Myocyte (in vitro differentiated cells): ENCODE measurements at regions not wholly inside any gene's neighbourhood (a gene's known extent, or its start where the extent isn't known, plus 50 kb on each side); places are given as distances from the start of the nearest gene placed in this dataset.
"Not testable (repeated sequence)": the region's sequence is repeated elsewhere in the genome, so short reads cannot be mapped to it uniquely, and the experiment has no call there.

Experiments
- DNase-seq: peaks from one replicate; pipeline ENCODE4 v3.0.0-alpha.2; 2012; ENCODE audit warnings: low read depth

DNA sequence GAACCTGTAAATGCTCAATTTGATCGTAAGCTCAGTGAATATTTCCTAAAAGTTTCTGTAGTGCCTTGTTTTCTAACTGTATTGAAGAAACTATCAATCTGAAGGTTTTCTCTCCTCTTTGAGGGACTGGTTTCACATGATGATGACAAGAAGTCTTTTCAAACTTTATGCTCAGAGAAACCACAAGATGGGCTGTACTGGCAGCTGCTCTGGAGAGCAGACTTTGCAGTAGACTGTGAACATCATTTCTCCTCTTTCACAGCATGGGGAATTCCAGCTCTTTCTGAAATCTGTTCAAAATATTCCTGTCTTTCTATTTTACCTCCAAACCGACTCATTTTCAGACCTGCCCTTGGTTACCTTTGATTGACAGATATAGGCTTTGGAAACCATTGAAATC lies 194.4 kb downstream of the IZUMO3 start:
- no peak for DNase-seq

DNA sequence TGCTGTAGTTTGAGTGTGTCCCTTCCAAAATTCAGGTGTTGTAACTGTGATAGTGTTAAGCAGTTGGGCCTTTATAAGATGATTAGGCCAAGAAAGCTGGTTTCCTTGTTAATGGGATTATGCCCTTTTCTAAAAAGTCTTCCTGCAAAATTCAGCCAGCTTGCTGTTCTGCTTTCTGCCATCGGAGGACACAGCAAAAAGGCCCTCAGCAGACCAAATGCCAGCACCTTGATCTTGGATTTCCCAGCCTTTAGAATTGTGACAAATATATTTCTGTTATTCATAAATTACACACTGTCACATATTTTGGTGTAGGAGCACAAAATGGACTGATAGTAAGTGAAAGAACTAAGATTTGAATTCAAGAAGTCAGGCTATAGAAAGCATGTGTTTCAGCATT lies 203.2 kb downstream of the IZUMO3 start:
- DNase-seq, result no peak

GRCh38 chr9:24333629-24334028 lies 212.1 kb downstream of the IZUMO3 start:
- no peak for DNase-seq

DNA sequence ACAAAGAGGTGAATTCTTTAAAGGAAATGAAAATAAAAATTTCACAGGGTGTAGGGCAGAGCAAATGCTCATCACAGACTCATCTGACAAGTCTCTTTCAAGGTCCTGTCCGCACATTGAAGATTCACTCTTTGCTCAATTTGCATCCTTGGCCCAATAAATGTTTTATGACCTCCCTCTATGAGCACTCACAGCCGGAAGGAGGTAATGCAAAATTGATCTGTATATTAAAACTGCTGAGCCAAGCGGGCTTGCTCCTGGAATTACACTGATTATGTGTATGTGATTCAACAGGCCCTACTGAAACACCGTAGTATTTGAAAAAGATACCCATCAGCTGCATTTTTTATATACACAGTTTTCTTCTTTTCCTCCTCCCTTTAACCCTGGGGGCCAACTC lies 246.8 kb downstream of the IZUMO3 start:
- no peak for DNase-seq

GRCh38 chr9:24297931-24298330 lies 247.8 kb downstream of the IZUMO3 start:
- no peak for DNase-seq

DNA sequence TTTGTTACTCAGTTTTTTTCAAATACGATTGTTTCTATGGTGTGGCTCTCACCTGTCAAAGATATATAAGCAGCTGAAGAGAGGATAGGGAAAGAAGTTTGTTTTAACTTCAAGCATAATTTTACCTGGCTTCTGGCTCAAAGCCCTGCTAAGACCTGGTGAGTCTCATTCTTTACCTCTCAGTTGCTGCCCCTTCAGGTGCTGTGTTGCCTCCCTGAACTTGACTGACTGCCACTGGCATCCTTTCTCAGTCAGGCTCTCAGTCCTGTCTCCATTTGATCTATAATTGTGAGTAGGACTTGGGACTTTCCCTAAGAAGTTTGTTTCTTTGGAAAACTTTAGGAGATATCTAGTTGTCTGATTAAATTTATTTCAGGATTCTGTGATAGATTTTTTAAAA lies 249.6 kb downstream of the IZUMO3 start:
- no peak for DNase-seq

DNA sequence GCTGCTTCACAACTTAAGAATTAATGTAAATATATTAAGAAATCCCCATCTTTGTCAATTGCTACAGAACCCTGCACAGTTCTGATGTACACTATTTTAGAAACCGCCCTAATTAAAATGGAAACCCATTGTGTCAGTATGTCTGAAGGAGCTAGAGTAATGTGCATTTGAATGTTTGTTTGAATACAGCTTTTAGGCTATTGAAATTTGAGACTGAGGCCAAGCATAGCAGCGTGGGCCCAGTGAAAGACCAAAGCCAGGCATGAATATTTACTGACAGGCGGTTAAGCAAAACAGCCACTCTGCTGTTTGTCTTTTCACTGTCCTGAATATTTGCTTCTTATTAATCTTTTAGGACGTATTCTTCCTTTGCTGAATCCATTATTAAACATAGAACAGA lies 252.3 kb downstream of the IZUMO3 start:
- no peak for DNase-seq

DNA sequence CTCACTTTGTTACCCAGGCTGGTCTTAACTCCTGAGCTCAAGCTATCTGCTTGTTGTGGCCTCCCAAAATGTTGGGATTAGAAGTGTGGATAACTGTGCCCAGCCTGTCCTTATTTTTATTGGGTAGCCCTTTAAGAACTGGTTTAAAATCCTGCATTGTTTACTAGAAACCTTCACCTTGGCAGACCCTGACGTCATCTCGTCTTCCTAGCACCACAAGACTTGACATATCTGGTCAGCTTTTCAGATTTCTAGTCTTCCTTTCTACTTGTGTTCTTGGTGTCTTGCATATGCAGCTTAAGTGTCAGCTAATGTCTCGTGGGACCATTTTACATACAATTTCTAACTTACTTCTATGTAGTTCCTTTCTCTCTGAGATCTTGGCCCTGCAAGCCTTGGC lies 258.9 kb downstream of the IZUMO3 start:
- no peak for DNase-seq

GRCh38 chr9:24258626-24259025 lies 287.1 kb downstream of the IZUMO3 start:
- DNase-seq, result no peak

- peak; percentile 1 for DNase-seq
Observed at GRCh38 chr9:24257726-24258125, 288.0 kb downstream of the IZUMO3 start.

GRCh38 chr9:24245988-24246387 lies 299.7 kb downstream of the IZUMO3 start:
- DNase-seq, result peak; percentile 1

DNA sequence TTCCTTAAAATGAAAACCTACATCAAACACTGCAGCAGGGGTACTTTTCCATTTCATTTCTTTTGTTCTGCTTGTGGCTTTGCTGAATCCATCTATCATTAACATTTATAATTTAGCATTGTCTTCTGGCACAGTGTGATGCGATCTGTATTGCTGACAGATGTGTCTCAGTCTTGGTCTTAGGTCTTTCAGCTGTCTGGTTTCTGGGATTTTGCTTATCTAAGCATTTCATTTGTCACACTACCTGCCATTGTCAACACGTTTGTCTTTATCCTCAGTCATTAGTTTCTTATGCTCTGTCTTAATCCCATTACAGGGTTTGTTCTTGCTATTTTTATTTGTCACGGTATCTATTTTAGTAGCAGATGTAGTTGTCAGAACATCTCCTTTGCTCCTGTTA lies 303.1 kb downstream of the IZUMO3 start:
- DNase-seq, result no peak

GRCh38 chr9:24218656-24219055 lies 327.0 kb downstream of the IZUMO3 start:
- no peak for DNase-seq

DNA sequence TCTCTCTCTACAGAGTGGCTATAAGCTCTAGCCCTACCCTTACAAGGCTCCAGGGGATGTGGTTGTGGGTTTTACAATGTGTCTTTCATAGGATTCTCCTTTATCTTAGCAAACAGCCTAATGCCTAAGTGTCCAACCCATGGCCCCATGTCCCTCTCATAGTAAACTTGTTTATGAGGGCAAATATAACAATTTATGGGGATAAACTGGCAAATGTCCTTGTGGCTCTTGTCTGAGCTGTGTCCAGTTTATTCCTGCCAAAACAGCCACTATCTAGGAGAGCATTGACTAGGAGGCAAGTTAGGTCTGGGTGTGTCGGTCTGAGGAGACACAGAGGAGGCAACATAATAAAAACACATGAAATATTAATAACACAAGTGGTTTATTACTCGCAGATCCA lies 335.1 kb downstream of the IZUMO3 start:
- no peak for DNase-seq

- peak; percentile 53 for DNase-seq
Observed at GRCh38 chr9:24189986-24190385, 355.7 kb downstream of the IZUMO3 start.

DNA sequence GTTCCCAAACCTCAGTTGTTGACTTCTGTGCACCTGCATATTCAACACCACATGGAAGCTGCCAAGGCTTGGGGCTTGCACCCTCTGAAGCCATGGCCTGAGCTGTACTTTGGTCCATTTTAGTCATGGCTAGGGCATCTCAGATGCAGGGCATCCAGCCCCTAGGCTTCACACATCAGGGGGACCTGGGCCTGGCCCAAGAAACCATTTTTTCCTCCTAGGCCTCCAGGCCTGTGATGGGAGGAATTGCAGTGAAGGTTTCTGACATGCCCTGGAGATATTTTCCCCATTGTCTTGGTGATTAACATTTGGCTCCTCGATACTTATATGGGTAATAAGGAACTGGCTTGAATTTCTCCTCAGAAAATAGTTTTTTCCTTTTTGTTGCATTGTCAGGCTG lies 354.5 kb upstream of the ELAVL2 start:
- not testable (repeated sequence) for DNase-seq

DNA sequence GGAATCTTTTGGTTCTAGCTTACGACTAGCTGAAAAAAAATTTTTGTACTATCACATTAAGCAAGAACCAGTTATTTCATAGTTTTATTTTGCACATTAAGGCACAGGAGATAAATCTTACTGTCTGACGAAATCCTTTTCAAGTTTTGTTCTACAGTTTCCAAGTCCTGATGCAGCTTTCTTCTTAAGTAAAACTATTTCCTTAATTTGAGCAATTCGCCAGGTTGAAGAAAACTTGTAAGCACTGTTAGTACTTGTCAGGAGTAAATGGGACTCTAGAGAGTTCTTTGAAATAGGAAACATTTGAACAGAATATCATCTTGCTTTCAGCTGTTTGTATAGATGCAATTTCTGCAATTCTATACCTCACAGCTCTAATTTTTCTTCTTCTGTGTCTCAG lies 318.8 kb upstream of the ELAVL2 start:
- no peak for DNase-seq

- not testable (repeated sequence) for DNase-seq
Observed at GRCh38 chr9:24135072-24135471, 309.0 kb upstream of the ELAVL2 start.

GRCh38 chr9:24132244-24132643 lies 306.2 kb upstream of the ELAVL2 start:
- DNase-seq, result no peak

- no peak for DNase-seq
Observed at GRCh38 chr9:24127519-24127918, 301.5 kb upstream of the ELAVL2 start.

DNA sequence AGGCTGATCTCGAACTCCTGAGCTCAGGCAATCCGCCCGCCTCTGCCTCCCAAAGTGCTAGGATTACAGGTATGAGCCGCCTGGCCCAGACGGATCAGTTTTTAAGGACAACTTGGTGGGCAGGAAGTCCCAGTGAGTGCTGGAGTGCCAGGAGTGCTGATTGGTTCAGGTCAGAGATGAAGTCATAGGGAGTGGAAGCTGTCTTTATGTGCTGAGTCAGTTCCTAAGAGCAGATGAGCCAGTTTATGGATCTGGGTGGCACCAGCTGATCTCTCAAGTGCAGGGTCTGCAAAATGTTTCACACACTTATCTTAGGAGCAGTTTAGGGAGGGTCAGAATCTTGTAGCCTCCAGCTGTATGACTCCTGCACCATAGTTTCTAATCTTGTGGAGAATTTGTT lies 292.1 kb upstream of the ELAVL2 start:
- DNase-seq, result no peak

- DNase-seq, result peak; percentile 0
Observed at GRCh38 chr9:24096756-24097155, 270.7 kb upstream of the ELAVL2 start.

DNA sequence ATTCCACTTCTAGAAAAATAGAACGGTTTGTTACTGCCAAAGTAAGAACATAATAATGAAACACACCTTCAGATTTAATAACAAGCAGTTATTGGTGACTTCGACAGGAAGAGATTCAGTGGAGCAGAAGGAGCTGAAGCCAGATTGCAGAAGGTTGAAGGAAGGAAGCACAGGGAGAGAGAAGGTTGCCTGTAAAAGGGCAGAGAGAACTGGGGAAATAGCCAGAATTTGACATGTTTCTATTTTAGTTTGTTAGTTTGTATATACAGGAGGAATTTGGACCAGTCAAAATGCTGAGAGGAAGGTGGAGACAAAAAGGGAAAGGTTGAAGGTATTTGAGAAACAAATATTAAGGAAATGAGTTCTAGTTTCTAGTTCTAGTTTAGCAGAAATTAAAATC lies 269.2 kb upstream of the ELAVL2 start:
- no peak for DNase-seq

- DNase-seq, result no peak
Observed at GRCh38 chr9:24090566-24090965, 264.5 kb upstream of the ELAVL2 start.
